ENCODE measurements at regions not wholly inside any gene's neighbourhood (a gene's known extent, or its start where the extent isn't known, plus 50 kb on each side); places are given as distances from the start of the nearest gene placed in this dataset.

DNA sequence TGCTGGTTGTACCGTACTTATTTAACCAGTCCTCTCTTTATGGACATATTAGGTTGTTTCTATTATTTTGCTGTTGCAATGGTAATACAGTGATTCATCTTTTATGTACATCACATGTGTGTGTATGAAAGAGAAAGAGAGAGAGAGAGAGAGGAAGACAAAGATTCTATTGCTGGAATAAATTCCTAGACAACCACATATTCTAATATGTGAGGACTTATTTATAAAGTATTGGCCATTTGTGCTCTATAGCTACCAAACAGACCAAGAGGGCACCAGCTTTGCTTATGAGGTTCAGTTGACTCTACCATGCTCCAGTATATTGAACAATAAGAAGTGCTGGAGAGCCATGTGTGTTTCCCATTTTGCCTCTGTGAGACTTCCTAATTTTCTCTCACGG, 513.5 kb downstream of the DMAC1 start:
- Histone ChIP-seq H3K9ac (no peak overlapping the region), H3K9me3 (replicated peaks in 1 of 11) (peaks cover 0 to 9% (median 0%) of the 10 kb centered on the region in 11 experiments; a peak in 2 of 22 replicates), H3K27me3 (no peaks in the 10 kb centered on the region), H3K36me3 (no peaks in the 10 kb centered on the region), H3K4me1 (peaks cover 0 to 18% (median 0%) of the 10 kb centered on the region in 10 experiments; a peak in 8 of 20 replicates), H3K4me2 (no peak overlapping the region), H3K4me3 (no peak overlapping the region), H3K27ac (no peak overlapping the region), H4K20me1 (no peaks in the 10 kb centered on the region)
- no peak for TF ChIP-seq Cebpa-rat (IDR thresholded peaks at IDR 0.05)

DNA sequence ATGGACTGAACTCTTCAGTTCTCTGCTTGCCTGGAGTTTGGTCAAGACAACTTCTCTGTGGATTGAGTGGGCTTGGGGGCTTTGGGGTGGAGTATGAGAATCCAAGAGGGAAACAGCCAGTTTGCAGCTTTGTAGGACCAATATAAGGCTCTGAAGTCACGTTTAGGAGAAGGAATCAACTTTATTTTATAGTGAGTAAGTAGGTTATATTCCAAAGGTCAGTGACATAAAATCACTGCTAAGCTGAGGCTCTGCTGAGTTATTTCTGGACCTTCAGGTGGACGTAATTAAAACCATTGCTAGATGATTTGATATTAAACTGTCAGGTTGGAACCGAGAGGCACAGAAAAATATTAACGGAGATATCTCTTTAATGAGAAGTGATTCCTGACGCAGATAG, 514.4 kb downstream of the DMAC1 start:
- Histone ChIP-seq H3K4me2 (no peak overlapping the region), H3K27ac (no peak overlapping the region), H3K9ac (no peak overlapping the region), H4K20me1 (no peaks in the 10 kb centered on the region), H3K9me3 (replicated peaks in 1 of 11) (peaks cover 0 to 9% (median 0%) of the 10 kb centered on the region in 11 experiments; a peak in 2 of 22 replicates), H3K36me3 (no peaks in the 10 kb centered on the region), H3K27me3 (no peaks in the 10 kb centered on the region), H3K4me3 (no peak overlapping the region), H3K4me1 (peaks cover 0 to 18% (median 0%) of the 10 kb centered on the region in 10 experiments; a peak in 8 of 20 replicates)
- TF ChIP-seq Cebpa-rat (IDR thresholded peaks at IDR 0.05) = no peak

GRCh38 chr9:7284517-7284916, 515.1 kb downstream of the DMAC1 start:
- no peaks in the 10 kb centered on the region for H3K36me3 ChIP-seq
- H3K27me3 ChIP-seq = no peaks in the 10 kb centered on the region
- H3K4me2 ChIP-seq = no peak overlapping the region
- H3K27ac ChIP-seq = no peak overlapping the region
- H4K20me1 ChIP-seq = no peaks in the 10 kb centered on the region
- TF ChIP-seq Cebpa-rat (IDR thresholded peaks at IDR 0.05) = no peak
- H3K9me3 ChIP-seq (replicated peaks in 1 of 11) = peaks cover 0 to 9% (median 0%) of the 10 kb centered on the region in 11 experiments; a peak in 2 of 22 replicates
- H3K4me3 ChIP-seq = no peak overlapping the region
- peaks cover 0 to 11% (median 0%) of the 10 kb centered on the region in 10 experiments; a peak in 8 of 20 replicates for H3K4me1 ChIP-seq
- no peak overlapping the region for H3K9ac ChIP-seq

DNA sequence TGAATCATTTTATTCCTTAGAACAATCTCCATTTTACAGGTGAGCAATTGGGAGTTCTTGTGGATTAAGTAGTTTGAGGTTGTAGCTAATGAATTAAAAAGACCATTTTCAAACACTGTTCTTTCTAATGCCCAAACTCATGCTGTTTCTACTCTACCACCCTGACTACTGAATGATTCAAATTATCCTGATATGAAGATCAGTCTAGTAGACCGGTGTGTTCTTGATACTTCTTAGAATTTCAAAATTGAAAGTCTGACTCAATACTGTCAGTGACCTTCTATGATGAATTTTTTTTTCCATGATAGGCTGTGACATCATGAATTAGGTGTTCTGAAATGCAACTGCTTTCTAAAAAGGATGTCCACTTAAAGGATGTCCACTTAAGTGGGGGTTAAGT, 515.5 kb downstream of the DMAC1 start:
- H3K27me3 ChIP-seq = no peaks in the 10 kb centered on the region
- H3K9me3 ChIP-seq (replicated peaks in 1 of 11) = peaks cover 0 to 9% (median under 1%) of the 10 kb centered on the region in 11 experiments; a peak in 3 of 22 replicates
- no peak overlapping the region for H3K4me3 ChIP-seq
- H3K4me1 ChIP-seq = peaks cover 0 to 7% (median 0%) of the 10 kb centered on the region in 10 experiments; a peak in 7 of 20 replicates
- no peaks in the 10 kb centered on the region for H4K20me1 ChIP-seq
- no peak overlapping the region for H3K27ac ChIP-seq
- no peak overlapping the region for H3K4me2 ChIP-seq
- no peaks in the 10 kb centered on the region for H3K36me3 ChIP-seq
- H3K9ac ChIP-seq = no peak overlapping the region
- TF ChIP-seq Cebpa-rat (IDR thresholded peaks at IDR 0.05) = no peak

- Histone ChIP-seq H3K4me3 (no peak overlapping the region), H3K27me3 (no peaks in the 10 kb centered on the region), H3K4me1 (peaks cover 0 to 6% (median 0%) of the 10 kb centered on the region in 10 experiments; a peak in 5 of 20 replicates), H3K9me3 (replicated peaks in 1 of 11) (peaks cover 0 to 6% (median 0%) of the 10 kb centered on the region in 11 experiments; a peak in 2 of 22 replicates), H3K36me3 (no peaks in the 10 kb centered on the region), H3K27ac (no peak overlapping the region), H4K20me1 (no peaks in the 10 kb centered on the region), H3K4me2 (no peak overlapping the region), H3K9ac (no peak overlapping the region)
- TF ChIP-seq Cebpa-rat (IDR thresholded peaks at IDR 0.05) = no peak
These were observed 515.8 kb downstream of the KDM4C start for GRCh38 chr9:7273575-7273974.

DNA sequence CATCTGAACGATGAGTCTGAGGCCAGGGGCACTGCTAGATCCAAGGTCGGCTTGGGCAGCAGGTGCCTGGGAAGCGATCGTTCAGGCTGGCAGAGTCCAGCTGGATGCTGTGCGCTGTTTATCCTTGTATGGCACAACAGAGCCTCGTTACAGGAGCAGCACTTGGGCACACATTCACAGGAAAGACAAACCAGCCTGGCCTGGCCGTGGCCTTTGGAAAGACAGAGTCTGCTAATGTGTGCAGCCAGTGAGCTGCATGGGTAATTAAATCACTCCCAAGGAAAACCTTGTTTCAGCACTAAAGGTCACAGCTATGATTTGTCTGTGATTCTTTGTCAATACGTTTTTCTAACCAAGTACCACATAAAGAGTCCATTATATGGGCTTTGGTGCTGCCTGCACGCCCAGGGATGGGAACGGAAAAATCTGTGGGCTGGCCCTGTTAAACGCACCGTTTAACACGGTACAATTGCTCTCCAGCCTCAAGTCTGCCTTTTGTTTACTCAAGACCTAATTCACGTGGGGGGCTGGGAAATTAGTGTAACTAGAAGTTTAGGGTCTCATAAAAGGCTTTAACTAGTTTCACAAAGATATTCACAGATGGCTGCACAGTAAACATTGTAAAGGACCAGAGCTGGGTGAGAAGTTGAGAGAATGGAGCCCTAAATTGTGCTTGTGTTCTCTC, 509.3 kb downstream of the KDM4C start:
- Histone ChIP-seq H3K36me3 (no peaks in the 10 kb centered on the region), H3K4me3 (no peak overlapping the region), H3K9ac (no peak overlapping the region), H3K4me2 (no peak overlapping the region), H3K27me3 (no peaks in the 10 kb centered on the region), H3K9me3 (replicated peaks in 1 of 11) (no peaks in the 10 kb centered on the region), H3K4me1 (peaks cover 0 to 6% (median 0%) of the 10 kb centered on the region in 10 experiments; a peak in 5 of 20 replicates), H4K20me1 (no peaks in the 10 kb centered on the region), H3K27ac (no peak overlapping the region)
- no peak for TF ChIP-seq Cebpa-rat (IDR thresholded peaks at IDR 0.05)

GRCh38 chr9:7265181-7265580, 507.4 kb downstream of the KDM4C start:
- Histone ChIP-seq H3K9ac (no peak overlapping the region), H3K27me3 (no peaks in the 10 kb centered on the region), H3K9me3 (replicated peaks in 1 of 11) (no peaks in the 10 kb centered on the region), H3K4me1 (peaks cover 0 to 3% (median 0%) of the 10 kb centered on the region in 10 experiments; a peak in 5 of 20 replicates), H4K20me1 (no peaks in the 10 kb centered on the region), H3K27ac (no peak overlapping the region), H3K4me3 (no peak overlapping the region), H3K4me2 (no peak overlapping the region), H3K36me3 (no peaks in the 10 kb centered on the region)
- no peak for TF ChIP-seq Cebpa-rat (IDR thresholded peaks at IDR 0.05)

- Histone ChIP-seq H3K4me3 (no peak overlapping the region), H3K4me2 (no peak overlapping the region), H3K9ac (no peak overlapping the region), H4K20me1 (no peaks in the 10 kb centered on the region; a peak in 1 of 22 replicates), H3K27ac (no peak overlapping the region), H3K9me3 (replicated peaks in 1 of 11) (no peaks in the 10 kb centered on the region), H3K36me3 (no peaks in the 10 kb centered on the region), H3K4me1 (no peaks in the 10 kb centered on the region), H3K27me3 (no peaks in the 10 kb centered on the region)
- no peak for TF ChIP-seq Cebpa-rat (IDR thresholded peaks at IDR 0.05)
These were observed 501.9 kb downstream of the KDM4C start for GRCh38 chr9:7259544-7260241.

- TF ChIP-seq Cebpa-rat (IDR thresholded peaks at IDR 0.05) = no peak
- Histone ChIP-seq H4K20me1 (no peaks in the 10 kb centered on the region; a peak in 1 of 22 replicates), H3K9ac (no peak overlapping the region), H3K27ac (no peak overlapping the region), H3K36me3 (no peaks in the 10 kb centered on the region), H3K4me1 (no peaks in the 10 kb centered on the region), H3K4me2 (no peak overlapping the region), H3K4me3 (no peak overlapping the region), H3K27me3 (no peaks in the 10 kb centered on the region), H3K9me3 (replicated peaks in 1 of 11) (no peaks in the 10 kb centered on the region)
These were observed 501.1 kb downstream of the KDM4C start for GRCh38 chr9:7258688-7259396.

Measured in BLaER1 treated with 17β-estradiol and CSF1 and Interleukin-3, amounts not matched to agents 10 nM and 100 nM (cell line).